ENCODE measurements at regions not wholly inside any gene's neighbourhood (a gene's known extent, or its start where the extent isn't known, plus 50 kb on each side); places are given as distances from the start of the nearest gene placed in this dataset.

- no peak for DNase-seq (ENCODE audit: low spot score)
Observed at GRCh38 chr2:238701341-238702206, 146.3 kb upstream of the TWIST2 start.

GRCh38 chr2:238702276-238703052, 145.4 kb upstream of the TWIST2 start:
- DNase-seq (ENCODE audit: low spot score), result no peak

GRCh38 chr2:238703053-238703415, 144.9 kb upstream of the TWIST2 start:
- no peak for DNase-seq (ENCODE audit: low spot score)

GRCh38 chr2:238703436-238703835, 144.4 kb upstream of the TWIST2 start:
- DNase-seq (ENCODE audit: low spot score), result no peak

- no peak for DNase-seq (ENCODE audit: low spot score)
Observed at GRCh38 chr2:238704471-238705225, 143.2 kb upstream of the TWIST2 start.

GRCh38 chr2:238706163-238706562, 141.7 kb upstream of the TWIST2 start:
- DNase-seq (ENCODE audit: low spot score), result no peak

GRCh38 chr2:238706673-238707072, 141.2 kb upstream of the TWIST2 start:
- DNase-seq (ENCODE audit: low spot score), result no peak

GRCh38 chr2:238709325-238710025, 138.4 kb upstream of the TWIST2 start:
- no peak for DNase-seq (ENCODE audit: low spot score)

- no peak for DNase-seq (ENCODE audit: low spot score)
Observed at GRCh38 chr2:238710032-238710735, 137.7 kb upstream of the TWIST2 start.

GRCh38 chr2:238710787-238711186, 137.1 kb upstream of the TWIST2 start:
- no peak for DNase-seq (ENCODE audit: low spot score)

- DNase-seq (ENCODE audit: low spot score), result no peak
Observed at GRCh38 chr2:238711346-238711745, 136.5 kb upstream of the TWIST2 start.

GRCh38 chr2:238712011-238712410, 135.9 kb upstream of the TWIST2 start:
- DNase-seq (ENCODE audit: low spot score), result no peak

GRCh38 chr2:238713198-238713826, 134.6 kb upstream of the TWIST2 start:
- DNase-seq (ENCODE audit: low spot score), result no peak

GRCh38 chr2:238714038-238714528, 133.8 kb upstream of the TWIST2 start:
- DNase-seq (ENCODE audit: low spot score), result no peak

GRCh38 chr2:238716171-238716570, 131.7 kb upstream of the TWIST2 start:
- DNase-seq (ENCODE audit: low spot score), result no peak

- DNase-seq (ENCODE audit: low spot score), result no peak
Observed at GRCh38 chr2:238716585-238716984, 131.3 kb upstream of the TWIST2 start.

- no peak for DNase-seq (ENCODE audit: low spot score)
Observed at GRCh38 chr2:238717084-238717483, 130.8 kb upstream of the TWIST2 start.

GRCh38 chr2:238719641-238720040, 128.2 kb upstream of the TWIST2 start:
- no peak for DNase-seq (ENCODE audit: low spot score)

GRCh38 chr2:238720232-238720672, 127.6 kb upstream of the TWIST2 start:
- peak; percentile 19 for DNase-seq (ENCODE audit: low spot score)

- no peak for DNase-seq (ENCODE audit: low spot score)
Observed at GRCh38 chr2:238722181-238722580, 125.7 kb upstream of the TWIST2 start.

- DNase-seq (ENCODE audit: low spot score), result no peak
Observed at GRCh38 chr2:238722883-238723282, 125.0 kb upstream of the TWIST2 start.

Data from CD4-positive, alpha-beta T cell treated with Interleukin-2 at 100 ng/mL for 4 hours (primary cell).